ENCODE measurements at regions not wholly inside any gene's neighbourhood (a gene's known extent, or its start where the extent isn't known, plus 50 kb on each side); places are given as distances from the start of the nearest gene placed in this dataset.

DNA sequence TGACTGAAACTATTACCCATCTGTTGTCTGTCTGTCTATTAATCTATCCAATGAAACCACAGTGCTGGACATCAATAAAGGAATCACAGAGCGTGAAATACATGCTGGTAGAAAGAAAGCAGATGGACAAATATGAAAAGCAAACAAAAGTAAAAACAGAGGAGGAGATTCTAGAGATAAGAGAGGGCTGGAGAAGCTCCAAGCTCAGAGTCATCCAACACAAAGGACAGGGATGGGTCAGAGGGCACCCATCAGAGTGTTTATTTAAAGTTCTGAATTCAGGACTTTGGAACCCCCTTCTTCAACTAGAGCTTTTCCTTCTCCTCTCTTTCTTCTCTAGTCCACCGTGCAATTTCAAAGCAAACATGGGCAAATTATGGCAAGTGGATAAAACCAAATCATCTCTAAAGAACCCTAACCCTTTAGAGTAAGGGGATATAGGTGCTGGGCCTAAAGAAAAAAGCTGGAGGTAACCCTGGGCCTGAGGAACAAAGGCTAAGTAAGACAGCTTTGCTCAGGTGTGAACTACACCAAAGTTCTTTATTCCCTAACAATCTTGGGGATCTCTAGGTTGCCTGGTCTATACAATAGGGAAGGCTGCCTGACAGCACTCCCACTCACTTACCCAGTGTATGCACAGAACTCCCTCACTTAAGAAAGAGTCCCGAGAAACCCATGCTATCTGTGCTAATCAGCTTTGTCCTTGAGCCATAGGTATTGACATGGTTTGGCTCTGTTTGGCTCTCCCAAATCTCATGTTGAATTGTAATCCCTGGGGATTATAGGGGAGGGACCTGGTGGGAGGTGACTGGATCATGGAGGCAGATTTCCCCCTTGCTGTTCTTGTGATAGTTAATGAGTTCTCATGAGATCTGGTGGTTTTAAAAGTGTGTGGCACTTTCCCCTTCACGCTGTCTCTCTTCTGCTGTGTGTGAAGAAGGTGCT lies 97.0 kb downstream of the BAMBI start:
- TF ChIP-seq, protein P1, sequence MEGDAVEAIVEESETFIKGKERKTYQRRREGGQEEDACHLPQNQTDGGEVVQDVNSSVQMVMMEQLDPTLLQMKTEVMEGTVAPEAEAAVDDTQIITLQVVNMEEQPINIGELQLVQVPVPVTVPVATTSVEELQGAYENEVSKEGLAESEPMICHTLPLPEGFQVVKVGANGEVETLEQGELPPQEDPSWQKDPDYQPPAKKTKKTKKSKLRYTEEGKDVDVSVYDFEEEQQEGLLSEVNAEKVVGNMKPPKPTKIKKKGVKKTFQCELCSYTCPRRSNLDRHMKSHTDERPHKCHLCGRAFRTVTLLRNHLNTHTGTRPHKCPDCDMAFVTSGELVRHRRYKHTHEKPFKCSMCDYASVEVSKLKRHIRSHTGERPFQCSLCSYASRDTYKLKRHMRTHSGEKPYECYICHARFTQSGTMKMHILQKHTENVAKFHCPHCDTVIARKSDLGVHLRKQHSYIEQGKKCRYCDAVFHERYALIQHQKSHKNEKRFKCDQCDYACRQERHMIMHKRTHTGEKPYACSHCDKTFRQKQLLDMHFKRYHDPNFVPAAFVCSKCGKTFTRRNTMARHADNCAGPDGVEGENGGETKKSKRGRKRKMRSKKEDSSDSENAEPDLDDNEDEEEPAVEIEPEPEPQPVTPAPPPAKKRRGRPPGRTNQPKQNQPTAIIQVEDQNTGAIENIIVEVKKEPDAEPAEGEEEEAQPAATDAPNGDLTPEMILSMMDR (IDR thresholded peaks at IDR 0.05; ENCODE audit: partially characterized antibody, unreplicated experiment): no peak
- no peak for DNase-seq
- H3K9me3 Mint-ChIP-seq (ENCODE audit: unreplicated experiment): peaks cover 2% of the 10 kb centered on the region
- peaks cover 4% of the 10 kb centered on the region for H3K27me3 Mint-ChIP-seq (ENCODE audit: unreplicated experiment)
- no peaks in the 10 kb centered on the region for H3K4me1 Mint-ChIP-seq (ENCODE audit: low read depth, unreplicated experiment)
- no peak overlapping the region for H3K4me3 Mint-ChIP-seq (ENCODE audit: unreplicated experiment)
- H3K27ac Mint-ChIP-seq (ENCODE audit: unreplicated experiment): no peak overlapping the region
- peaks cover 4% of the 10 kb centered on the region for H3K36me3 Mint-ChIP-seq (ENCODE audit: unreplicated experiment)

DNA sequence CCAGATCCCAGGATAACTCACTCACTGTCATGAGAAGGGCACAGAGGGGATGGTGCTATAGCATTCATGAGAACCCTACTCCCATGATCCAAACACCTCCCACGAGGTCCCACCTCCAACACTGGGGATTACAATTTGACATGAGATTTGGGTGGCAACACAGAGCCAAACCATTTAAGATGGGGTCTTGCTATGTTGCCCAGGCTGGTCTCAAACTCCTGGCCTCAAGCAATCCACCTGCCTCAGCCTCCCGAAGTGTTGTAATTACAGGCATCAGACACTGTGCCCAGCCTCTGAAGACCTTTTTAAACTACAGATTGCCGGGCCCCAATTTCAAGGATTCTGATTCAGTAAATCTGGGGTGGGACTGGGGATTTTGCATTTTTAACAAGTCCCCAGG lies 98.5 kb downstream of the BAMBI start:
- H3K4me1 Mint-ChIP-seq (ENCODE audit: low read depth, unreplicated experiment): no peaks in the 10 kb centered on the region
- peaks cover 4% of the 10 kb centered on the region for H3K36me3 Mint-ChIP-seq (ENCODE audit: unreplicated experiment)
- TF ChIP-seq, protein P1 (IDR thresholded peaks at IDR 0.05; ENCODE audit: partially characterized antibody, unreplicated experiment): no peak
- DNase-seq: no peak
- peaks cover 2% of the 10 kb centered on the region for H3K27me3 Mint-ChIP-seq (ENCODE audit: unreplicated experiment)
- H3K27ac Mint-ChIP-seq (ENCODE audit: unreplicated experiment): no peak overlapping the region
- no peak overlapping the region for H3K4me3 Mint-ChIP-seq (ENCODE audit: unreplicated experiment)
- H3K9me3 Mint-ChIP-seq (ENCODE audit: unreplicated experiment): peaks cover 2% of the 10 kb centered on the region

DNA sequence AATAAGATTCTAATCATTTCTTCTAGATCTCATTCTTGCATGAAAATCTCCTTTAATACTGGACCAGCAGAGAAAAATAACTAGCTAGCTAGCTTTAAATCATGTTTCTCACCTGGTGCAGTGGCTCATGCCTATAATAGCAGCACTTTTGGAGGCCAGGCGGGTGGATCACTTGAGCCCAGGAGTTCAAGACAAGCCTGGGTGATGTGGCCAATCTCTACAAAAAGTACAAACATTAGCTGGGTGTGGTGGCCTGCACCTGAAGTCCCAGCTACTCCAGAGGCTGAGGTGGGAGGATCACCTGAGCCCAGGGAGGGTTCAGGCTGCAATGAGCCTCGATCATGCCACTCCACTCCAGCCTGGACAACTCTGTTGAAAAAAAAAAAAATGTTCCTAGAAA lies 99.2 kb downstream of the BAMBI start:
- H3K9me3 Mint-ChIP-seq (ENCODE audit: unreplicated experiment): peaks cover 2% of the 10 kb centered on the region
- no peaks in the 10 kb centered on the region for H3K4me1 Mint-ChIP-seq (ENCODE audit: low read depth, unreplicated experiment)
- H3K36me3 Mint-ChIP-seq (ENCODE audit: unreplicated experiment): peaks cover 4% of the 10 kb centered on the region
- H3K4me3 Mint-ChIP-seq (ENCODE audit: unreplicated experiment): no peak overlapping the region
- no peak for DNase-seq
- no peaks in the 10 kb centered on the region for H3K27me3 Mint-ChIP-seq (ENCODE audit: unreplicated experiment)
- no peak overlapping the region for H3K27ac Mint-ChIP-seq (ENCODE audit: unreplicated experiment)
- TF ChIP-seq, protein P1 (IDR thresholded peaks at IDR 0.05; ENCODE audit: partially characterized antibody, unreplicated experiment): no peak

DNA sequence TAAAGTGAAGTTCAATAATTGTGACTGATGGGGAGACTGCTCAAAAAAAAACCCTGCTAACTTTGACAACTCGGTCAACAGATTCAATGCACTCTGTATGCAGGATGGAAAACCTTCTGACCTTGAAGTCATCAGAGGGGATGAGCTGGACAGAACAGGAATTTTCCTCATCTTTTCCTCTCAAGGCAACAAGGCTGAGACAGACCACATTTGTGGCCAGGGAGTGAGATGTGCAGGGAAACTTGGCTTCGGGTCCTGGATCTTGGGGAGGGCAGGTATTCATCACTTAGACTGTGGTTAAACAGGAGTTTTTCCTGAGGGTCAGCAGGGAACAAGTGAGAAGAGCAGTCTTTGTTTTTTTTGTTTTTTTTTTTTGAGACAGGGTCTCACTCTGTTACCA lies 100.6 kb downstream of the BAMBI start:
- TF ChIP-seq, protein P1 (IDR thresholded peaks at IDR 0.05; ENCODE audit: partially characterized antibody, unreplicated experiment): no peak
- peaks cover 4% of the 10 kb centered on the region for H3K36me3 Mint-ChIP-seq (ENCODE audit: unreplicated experiment)
- H3K27me3 Mint-ChIP-seq (ENCODE audit: unreplicated experiment): no peaks in the 10 kb centered on the region
- H3K4me1 Mint-ChIP-seq (ENCODE audit: low read depth, unreplicated experiment): no peaks in the 10 kb centered on the region
- DNase-seq: no peak
- H3K27ac Mint-ChIP-seq (ENCODE audit: unreplicated experiment): no peak overlapping the region
- H3K4me3 Mint-ChIP-seq (ENCODE audit: unreplicated experiment): no peak overlapping the region
- peaks cover 2% of the 10 kb centered on the region for H3K9me3 Mint-ChIP-seq (ENCODE audit: unreplicated experiment)

GRCh38 chr10:28778524-28778923 lies 101.2 kb downstream of the BAMBI start:
- Mint-ChIP-seq H3K27me3 (ENCODE audit: unreplicated experiment) (no peaks in the 10 kb centered on the region), H3K4me3 (ENCODE audit: unreplicated experiment) (no peak overlapping the region), H3K27ac (ENCODE audit: unreplicated experiment) (no peak overlapping the region), H3K36me3 (ENCODE audit: unreplicated experiment) (peaks cover 4% of the 10 kb centered on the region), H3K9me3 (ENCODE audit: unreplicated experiment) (peaks cover 2% of the 10 kb centered on the region), H3K4me1 (ENCODE audit: low read depth, unreplicated experiment) (no peaks in the 10 kb centered on the region)
- TF ChIP-seq, protein P1 (IDR thresholded peaks at IDR 0.05; ENCODE audit: partially characterized antibody, unreplicated experiment): no peak
- DNase-seq: no peak
